ENCODE measurements at regions not wholly inside any gene's neighbourhood (a gene's known extent, or its start where the extent isn't known, plus 50 kb on each side); places are given as distances from the start of the nearest gene placed in this dataset.

GRCh38 chr1:235025422-235025984 lies 103.1 kb downstream of the TOMM20 start:
- no peak for DNase-seq (ENCODE audit: low read depth)

GRCh38 chr1:235024711-235025421 lies 103.8 kb downstream of the TOMM20 start:
- no peak for DNase-seq (ENCODE audit: low read depth)

GRCh38 chr1:235023711-235024439 lies 104.8 kb downstream of the TOMM20 start:
- DNase-seq (ENCODE audit: low read depth), result no peak

- DNase-seq (ENCODE audit: low read depth), result no peak
These were observed 105.5 kb downstream of the TOMM20 start for GRCh38 chr1:235022981-235023710.

DNA sequence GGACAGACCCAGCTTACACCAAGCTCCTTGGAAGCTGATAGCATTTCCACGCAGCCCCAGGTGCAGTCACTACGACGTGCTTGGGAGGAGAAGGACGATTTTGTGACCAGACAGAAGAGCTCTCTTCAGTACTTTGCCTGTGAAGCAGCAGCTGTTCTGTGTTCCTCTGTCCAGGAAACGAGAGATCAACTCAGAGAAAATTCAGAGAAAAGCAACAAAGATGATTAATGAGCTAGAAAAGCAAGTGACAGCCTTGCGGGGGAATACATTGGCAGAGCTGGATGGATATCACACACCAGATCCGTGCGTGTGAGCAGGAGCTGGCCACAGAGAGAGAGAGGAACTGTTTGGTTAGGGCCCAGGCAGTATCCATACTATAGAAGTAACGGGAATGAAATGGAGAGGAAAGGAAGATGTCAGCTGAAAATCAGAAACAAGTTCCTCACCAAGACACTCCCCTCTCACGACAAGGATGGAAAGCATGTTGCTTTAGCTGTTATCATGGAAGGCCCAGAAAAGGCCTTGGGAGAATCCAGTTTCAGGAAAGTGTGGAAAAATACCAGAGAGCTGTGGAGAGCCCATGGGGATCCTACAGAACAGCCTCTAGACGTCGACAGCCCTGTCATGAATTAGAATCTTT lies 106.2 kb downstream of the TOMM20 start:
- no peak for DNase-seq (ENCODE audit: low read depth)

DNA sequence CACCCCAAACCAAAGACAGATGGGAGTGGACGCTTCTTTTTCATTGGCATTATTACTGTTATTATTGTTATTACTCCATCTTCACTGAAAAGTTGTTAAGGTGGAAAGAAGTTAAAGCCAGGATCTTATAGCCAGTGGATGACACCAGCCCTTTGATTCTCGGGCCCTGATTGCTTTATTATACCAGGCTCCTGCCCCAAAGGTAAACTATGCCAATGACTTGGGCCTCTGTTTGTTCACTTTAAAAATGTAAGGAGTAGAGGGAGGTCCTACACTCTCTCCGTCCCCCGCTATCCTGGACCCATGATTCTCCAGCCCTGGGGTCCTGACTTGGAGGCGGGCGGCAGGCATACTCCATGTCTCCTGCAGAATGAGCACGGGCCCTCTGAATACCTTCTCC lies 106.8 kb downstream of the TOMM20 start:
- DNase-seq (ENCODE audit: low read depth), result no peak

GRCh38 chr1:235021321-235021720 lies 107.3 kb downstream of the TOMM20 start:
- no peak for DNase-seq (ENCODE audit: low read depth)

- no peak for DNase-seq (ENCODE audit: low read depth)
These were observed 108.7 kb downstream of the TOMM20 start for GRCh38 chr1:235019961-235020360.

DNA sequence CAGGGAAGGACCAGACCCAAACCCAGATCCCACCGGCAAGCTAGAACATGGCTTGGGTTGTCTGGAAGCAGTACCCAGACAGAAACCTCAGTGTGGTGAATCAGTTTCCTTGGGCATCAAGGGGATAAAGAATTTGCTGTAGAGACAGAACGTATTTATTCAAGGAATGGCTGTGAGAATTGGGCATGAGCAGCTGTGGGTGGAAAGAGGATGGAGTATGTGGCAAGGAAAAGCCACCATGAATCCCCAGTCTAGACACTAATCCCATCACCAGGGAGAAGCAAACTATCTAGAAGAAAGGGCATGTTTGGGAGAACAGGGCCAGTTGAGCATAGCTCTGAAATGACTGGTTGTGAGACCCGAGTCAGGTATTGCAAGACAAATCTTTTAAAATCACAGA lies 109.2 kb downstream of the TOMM20 start:
- DNase-seq (ENCODE audit: low read depth), result no peak

DNA sequence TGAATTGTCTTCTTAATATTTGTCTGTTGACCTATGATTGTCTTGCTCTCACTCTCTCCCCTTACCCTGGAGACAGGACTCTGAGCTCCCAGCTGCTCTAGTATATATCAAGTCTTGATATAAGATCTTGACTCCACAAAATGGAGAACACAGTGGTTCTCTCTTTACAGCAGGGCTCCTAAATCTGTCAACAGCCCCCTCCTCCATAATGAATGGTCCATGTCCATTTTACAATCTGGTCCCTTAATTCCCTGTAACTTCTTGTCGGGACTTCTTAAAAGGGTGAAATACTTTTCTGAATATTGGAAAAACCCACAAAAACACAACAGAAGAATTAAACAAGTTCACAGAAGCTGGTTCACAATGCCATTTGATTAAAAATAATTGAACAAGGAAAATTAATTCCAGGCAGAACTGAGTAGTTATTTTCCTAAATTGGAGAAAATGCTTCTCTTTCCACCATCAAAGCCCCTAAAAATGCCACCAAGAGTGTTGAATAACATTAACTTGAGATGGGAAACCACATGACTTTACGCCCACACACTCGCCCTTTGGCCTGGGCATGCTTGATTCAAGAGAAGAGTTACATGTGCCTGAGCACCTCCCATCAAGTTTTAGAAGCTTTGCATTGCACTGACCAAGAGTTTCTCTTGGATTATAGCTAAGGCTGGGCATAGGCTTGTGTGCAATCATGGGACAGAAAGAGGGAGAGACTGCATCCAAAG lies 109.8 kb downstream of the TOMM20 start:
- DNase-seq (ENCODE audit: low read depth), result peak; percentile 32

DNA sequence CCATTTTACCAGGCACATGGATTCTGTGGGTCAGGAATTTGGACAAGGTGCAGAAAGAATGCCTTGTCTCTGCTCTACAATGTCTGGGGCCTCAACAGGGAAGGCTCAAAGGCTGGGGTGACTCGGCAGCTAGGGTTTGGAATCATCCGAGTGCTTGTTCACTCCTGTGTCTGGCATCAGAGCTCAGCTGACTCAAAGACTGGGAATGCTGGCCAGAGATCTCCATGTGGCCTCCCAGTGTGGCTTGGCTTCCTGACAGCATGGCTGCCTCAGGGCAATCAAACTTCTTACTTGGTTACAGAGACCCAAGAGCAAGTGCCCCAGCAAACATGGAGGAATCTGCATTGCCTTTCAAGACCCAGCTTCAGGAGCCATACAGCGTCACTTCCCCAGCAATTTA lies 110.5 kb downstream of the TOMM20 start:
- no peak for DNase-seq (ENCODE audit: low read depth)

DNA sequence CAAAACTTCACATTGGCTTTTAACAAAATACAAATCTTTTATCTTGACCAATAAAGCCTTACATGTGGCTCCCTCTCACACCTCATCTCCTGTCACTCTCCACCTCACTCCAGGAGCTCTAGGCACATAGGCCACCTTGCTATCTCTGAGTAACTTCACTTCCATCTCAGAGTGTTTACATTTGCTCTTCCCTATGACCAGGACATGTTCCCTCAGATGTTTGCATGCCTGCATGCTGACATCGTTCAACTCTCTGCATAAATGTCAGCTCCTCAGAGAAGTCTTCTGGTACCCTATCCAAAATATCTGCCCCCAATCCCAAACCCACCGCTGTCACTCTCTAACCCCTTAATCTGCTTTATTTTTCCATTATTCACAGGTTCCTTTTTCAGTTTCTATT lies 110.9 kb downstream of the TOMM20 start:
- DNase-seq (ENCODE audit: low read depth), result no peak

- DNase-seq (ENCODE audit: low read depth), result no peak
These were observed 111.4 kb downstream of the TOMM20 start for GRCh38 chr1:235017191-235017590.

DNA sequence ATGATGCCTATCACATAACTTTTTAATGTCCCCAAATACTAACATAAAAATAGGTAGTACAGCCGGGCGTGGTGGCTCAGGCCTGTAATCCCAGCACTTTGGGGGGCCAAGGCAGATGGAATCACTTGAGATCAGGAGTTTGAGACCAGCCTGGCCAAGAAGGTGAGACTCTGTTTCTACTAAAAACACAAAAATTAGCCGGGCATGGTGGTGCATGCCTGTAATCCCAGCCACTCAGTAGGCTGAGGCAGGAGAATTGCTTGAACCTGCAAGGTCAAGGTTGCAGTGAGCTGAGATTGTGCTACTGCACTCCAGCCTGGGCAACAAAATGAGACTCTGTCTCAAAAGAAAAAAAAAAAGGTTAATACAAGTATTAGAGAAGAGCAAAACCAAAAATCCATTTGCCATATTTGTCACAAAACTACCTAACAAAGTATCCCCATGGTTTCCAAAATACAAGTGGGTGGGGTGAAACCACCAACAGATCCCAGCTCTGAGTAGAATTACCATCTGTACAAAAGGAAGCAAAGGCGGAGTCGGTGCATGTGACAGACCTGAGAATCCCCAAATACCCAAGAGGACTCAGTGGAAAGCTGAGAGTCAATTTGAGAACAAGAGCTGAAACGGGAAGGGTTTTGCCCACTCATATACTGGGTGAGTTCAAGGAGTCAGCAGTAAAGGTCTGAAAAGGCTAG lies 113.2 kb downstream of the TOMM20 start:
- peak; percentile 45 for DNase-seq (ENCODE audit: low read depth)

GRCh38 chr1:235014756-235015155 lies 113.9 kb downstream of the TOMM20 start:
- DNase-seq (ENCODE audit: low read depth), result no peak

GRCh38 chr1:235013512-235013911 lies 115.1 kb downstream of the TOMM20 start:
- DNase-seq (ENCODE audit: low read depth), result no peak

DNA sequence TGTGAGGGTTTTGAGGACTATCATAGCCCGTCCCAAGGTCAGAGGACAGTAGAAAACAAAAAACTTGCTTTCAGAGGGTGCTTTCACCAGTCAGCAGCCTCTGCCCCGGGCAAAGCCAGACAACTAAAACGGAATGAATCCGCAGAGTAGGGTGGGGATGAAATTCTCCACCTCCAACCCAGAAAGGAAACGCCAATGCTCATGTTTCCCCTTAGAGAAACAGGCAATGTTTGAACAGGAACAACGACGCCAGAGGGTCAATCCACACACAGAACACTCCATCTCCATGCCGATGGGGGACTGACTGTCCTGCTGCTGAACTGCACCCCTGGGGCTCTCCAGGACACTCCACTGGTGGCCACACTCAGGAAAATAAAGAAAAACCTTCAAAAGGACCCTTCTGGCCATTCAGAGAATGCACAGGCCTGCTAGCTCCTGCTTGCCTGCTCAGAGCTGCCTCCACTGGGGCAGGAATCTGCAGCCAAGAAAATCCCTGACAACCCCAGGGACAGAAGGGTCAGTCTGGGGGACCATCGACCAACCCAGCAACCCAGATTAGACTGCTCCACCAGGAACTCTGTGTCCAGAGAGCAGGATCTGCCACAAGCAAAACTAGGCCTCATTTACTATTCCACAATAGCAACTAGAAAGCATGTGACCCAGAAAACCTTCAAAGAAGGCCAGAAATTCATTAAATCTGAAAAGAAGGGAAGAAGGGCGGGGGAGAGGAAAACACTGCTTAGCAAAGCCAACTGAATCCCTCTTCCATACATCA lies 116.0 kb downstream of the TOMM20 start:
- no peak for DNase-seq (ENCODE audit: low read depth)

DNA sequence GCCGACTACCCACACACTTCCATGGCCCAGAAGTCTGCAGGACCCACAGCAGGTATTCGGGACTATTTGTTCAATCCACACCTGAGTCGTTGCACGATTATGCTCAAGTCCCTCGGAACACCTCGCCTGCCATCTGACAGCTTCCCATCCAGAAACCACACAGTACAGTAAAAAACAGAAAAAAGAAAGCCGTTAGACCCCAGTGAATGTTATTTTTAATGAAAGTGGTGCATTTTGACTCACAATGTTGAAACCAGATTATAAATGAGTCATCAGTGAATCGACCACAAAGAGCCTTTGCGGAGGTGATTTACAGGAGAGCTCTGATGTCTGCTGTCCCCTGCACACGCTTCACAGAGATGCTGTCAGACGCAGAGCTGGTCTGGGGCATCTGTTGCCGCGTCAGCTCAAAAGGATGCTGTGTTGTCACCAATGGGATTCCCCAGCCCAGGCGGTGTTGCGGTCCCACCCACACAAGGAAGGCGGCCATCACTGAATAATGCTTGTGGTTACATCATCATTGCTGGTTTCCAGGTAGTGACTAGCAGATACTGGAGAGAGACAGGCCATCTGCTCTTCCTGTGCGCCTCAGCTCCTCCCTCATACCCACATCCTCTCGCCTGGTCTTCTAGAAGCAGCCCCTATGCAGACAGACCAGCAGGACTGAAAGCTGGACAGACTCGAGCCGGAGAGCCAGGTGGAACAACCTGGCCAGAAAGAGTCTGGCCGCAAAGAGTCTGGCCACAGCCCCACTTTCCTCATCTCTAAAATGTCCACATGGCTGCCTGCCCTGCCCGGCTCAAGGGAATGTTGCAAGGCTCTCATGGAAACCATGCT lies 116.8 kb downstream of the TOMM20 start:
- DNase-seq (ENCODE audit: low read depth), result peak; percentile 89

DNA sequence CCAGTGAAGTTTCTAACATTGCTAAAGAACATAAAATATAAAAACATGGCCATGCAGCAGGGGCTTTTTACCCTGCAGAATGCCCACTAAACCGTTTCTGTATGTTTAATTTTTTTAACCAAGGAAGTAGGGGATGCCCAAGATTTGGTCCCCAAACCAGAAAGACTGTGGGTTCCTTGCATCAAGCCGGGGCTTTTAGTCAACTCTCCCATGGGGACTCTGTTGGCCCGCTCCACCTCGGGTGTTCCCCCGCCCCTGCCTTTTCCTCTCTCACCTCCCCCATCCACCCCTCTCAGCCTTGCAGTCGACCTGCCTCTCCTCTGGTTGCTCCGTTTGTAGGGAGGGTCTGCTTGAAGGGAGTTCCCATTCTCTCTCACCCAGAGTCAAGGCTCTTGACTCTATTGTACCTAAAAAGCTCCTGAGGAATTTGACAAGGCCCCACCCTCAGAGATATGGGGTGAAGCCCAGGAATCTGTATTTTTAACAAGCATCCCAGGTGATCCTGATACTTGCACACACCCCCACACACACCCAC lies 117.5 kb downstream of the TOMM20 start:
- DNase-seq (ENCODE audit: low read depth), result peak; percentile 62
